Gastrocnemius medialis (tissue), 4 donors: ENCODE measurements at regions not wholly inside any gene's neighbourhood (a gene's known extent, or its start where the extent isn't known, plus 50 kb on each side); places are given as distances from the start of the nearest gene placed in this dataset.

Experiments
- ATAC-seq, 2 donors: fragments of 150-250 bp; one replicate each; pipeline ENCODE4 v1.9.1; 2016
- DNase-seq, 2 donors: peaks; one replicate each; pipeline ENCODE4 v3.0.0-alpha.2; 2019
- H3K27ac ChIP-seq, 4 donors: fragments of 200-600 bp; sonication (generic); 1 replicate in 1 of 4; 2 replicates in 3 of 4; pipeline ENCODE4 v1.5.1; 2016 to 2018; ENCODE audit warnings: mild to moderate bottlenecking in 2 of 4, moderate library complexity in 1 of 4
- H3K27me3 ChIP-seq, 3 donors: fragments of 200-600 bp; sonication (generic) in 2 of 3; 1 replicate in 1 of 3; 2 replicates in 2 of 3; pipeline versions ENCODE4 v1.5.1 to v1.6.0; 2016 to 2019; ENCODE audit warnings: mild to moderate bottlenecking in 1 of 3, moderate library complexity in 1 of 3
- H3K36me3 ChIP-seq, 2 donors: fragments of 200-600 bp; sonication (generic) in 1 of 2; one replicate each; pipeline ENCODE4 v1.5.1; 2017 to 2018
- H3K4me1 ChIP-seq, 2 donors: fragments of 200-600 bp; sonication (generic) in 1 of 2; one replicate each; pipeline ENCODE4 v1.5.1; 2016 to 2017; ENCODE audit warnings: mild to moderate bottlenecking in 2 of 2
- H3K4me3 ChIP-seq, 4 donors: fragments of 200-600 bp; sonication (generic) in 3 of 4; 1 replicate in 1 of 4; 2 replicates in 3 of 4; pipeline ENCODE4 v1.5.1; 2016 to 2019; ENCODE audit warnings: mild to moderate bottlenecking in 2 of 4
- H3K9me3 ChIP-seq, 3 donors: fragments of 200-600 bp; sonication (generic) in 2 of 3; 1 replicate in 1 of 3; 2 replicates in 2 of 3; pipeline ENCODE4 v1.5.1; 2016 to 2019
- POLR2A ChIP-seq, 2 donors: fragments of 450-650 bp; IDR thresholded peaks; one replicate each; pipeline ENCODE4 v1.6.1; 2017; ENCODE audit warnings: antibody characterized with exemption in 2 of 2, mild to moderate bottlenecking in 2 of 2, moderate library complexity in 2 of 2
- in situ Hi-C, 4 donors: fragments of 200-750 bp; cut with MboI; loops; one replicate each; pipeline versions ENCODE4 v1.15.0 to v1.8.0; 2017; ENCODE audit warnings: low sequenced_read_pairs in 4 of 4
- intact Hi-C: fragments of 100-400 bp; cut with DNase I; formaldehyde crosslinking; loops from one replicate; pipeline ENCODE4 v1.15.1; 2023; ENCODE audit warnings: low total_unique reads
- TF ChIP-seq, protein P1 (sequence below), 5 experiments: fragments of 450-650 bp in 3 of 5; fragments of 200-600 bp in 2 of 5; sonication (generic) in 2 of 5; IDR thresholded peaks in 4 of 5; conservative IDR thresholded peaks in 1 of 5; 1 replicate in 4 of 5; 2 replicates in 1 of 5; pipeline ENCODE4 v1.5.1; 2016 to 2019; ENCODE audit warnings: antibody characterized with exemption in 5 of 5, mild to moderate bottlenecking in 3 of 5, moderate library complexity in 3 of 5

GRCh38 chr6:134517868-134518267 lies 200.0 kb upstream of the SGK1 start:
- ATAC-seq, result no peak
- H3K27me3 ChIP-seq, result no peaks in the 10 kb centered on the region
- H3K36me3 ChIP-seq, result no peaks in the 10 kb centered on the region
- in situ Hi-C loops (no loop called here), intact Hi-C loops (no loop called here)
- TF ChIP-seq, protein P1, sequence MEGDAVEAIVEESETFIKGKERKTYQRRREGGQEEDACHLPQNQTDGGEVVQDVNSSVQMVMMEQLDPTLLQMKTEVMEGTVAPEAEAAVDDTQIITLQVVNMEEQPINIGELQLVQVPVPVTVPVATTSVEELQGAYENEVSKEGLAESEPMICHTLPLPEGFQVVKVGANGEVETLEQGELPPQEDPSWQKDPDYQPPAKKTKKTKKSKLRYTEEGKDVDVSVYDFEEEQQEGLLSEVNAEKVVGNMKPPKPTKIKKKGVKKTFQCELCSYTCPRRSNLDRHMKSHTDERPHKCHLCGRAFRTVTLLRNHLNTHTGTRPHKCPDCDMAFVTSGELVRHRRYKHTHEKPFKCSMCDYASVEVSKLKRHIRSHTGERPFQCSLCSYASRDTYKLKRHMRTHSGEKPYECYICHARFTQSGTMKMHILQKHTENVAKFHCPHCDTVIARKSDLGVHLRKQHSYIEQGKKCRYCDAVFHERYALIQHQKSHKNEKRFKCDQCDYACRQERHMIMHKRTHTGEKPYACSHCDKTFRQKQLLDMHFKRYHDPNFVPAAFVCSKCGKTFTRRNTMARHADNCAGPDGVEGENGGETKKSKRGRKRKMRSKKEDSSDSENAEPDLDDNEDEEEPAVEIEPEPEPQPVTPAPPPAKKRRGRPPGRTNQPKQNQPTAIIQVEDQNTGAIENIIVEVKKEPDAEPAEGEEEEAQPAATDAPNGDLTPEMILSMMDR (IDR thresholded peaks at IDR 0.05 in 4 of 5, conservative IDR thresholded peaks at IDR 0.05 in 1 of 5), result no peak
- no peak for TF ChIP-seq POLR2A (IDR thresholded peaks at IDR 0.05)
- H3K9me3 ChIP-seq, result no peaks in the 10 kb centered on the region
- H3K4me3 ChIP-seq, result no peak overlapping the region
- DNase-seq, result no peak
- peaks cover 12 to 14% of the 10 kb centered on the region in 2 donors for H3K4me1 ChIP-seq
- H3K27ac ChIP-seq, result peak overlapping the region; percentile 54 to 68 (median 60)

DNA sequence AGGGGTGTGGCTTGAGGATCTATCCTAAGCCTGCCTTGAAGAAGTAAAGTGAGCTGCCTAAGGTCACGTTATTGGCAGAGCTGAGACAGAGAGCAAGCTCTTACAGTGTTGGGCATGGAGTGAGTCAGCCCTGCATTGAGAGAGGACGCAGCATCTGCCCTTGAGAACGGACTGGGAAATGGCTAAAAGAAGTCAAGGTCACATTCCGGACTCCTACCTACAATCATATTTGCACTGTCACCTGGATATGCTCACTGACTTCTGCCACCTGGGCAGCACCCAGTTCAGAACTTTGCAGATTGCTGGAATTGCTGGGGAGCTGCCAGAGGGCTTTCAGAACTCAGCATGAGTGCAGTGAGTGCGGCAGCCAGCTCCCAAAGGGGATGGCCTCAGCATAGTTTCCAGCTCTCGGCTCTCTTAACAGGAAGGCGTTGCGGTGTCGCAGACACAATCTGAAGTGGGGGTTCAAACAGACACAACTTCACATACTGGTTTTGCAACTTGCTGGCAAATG lies 199.3 kb upstream of the SGK1 start:
- TF ChIP-seq POLR2A (IDR thresholded peaks at IDR 0.05), result no peak
- TF ChIP-seq, protein P1 (IDR thresholded peaks at IDR 0.05 in 4 of 5, conservative IDR thresholded peaks at IDR 0.05 in 1 of 5), result no peak
- peak; percentile 99 for ATAC-seq
- Histone ChIP-seq H3K36me3 (no peaks in the 10 kb centered on the region), H3K27me3 (no peaks in the 10 kb centered on the region), H3K9me3 (no peaks in the 10 kb centered on the region), H3K4me3 (peak overlapping the region in 1 of 4 donors; percentile 23), H3K4me1 (peaks cover 12 to 14% of the 10 kb centered on the region in 2 donors), H3K27ac (peak overlapping the region; percentile 54 to 68 (median 60))
- intact Hi-C loops (no loop called here), in situ Hi-C loops (no loop called here)
- DNase-seq, result peak; percentile 69 to 82

DNA sequence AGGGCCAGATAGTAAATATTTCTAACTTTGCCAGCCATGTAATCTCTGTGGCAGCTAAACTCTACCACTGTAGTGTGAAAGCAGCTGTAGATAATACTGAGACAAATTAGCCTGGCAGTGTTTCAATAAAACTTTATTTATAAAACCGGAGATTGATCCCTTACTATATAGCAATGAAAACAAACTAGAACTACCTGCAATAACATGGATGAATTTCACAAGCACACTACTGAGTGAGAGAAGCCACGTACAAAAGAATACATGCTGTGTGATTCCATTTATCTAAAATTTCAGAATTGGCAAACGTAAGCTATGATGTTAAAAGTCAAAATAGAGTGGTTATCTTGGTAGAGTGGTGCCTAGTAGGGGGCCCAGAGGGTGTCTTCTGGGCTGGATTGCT lies 198.7 kb upstream of the SGK1 start:
- in situ Hi-C loops, result no loop called here
- intact Hi-C loops, result no loop called here
- Histone ChIP-seq H3K4me1 (peaks cover 12 to 14% of the 10 kb centered on the region in 2 donors), H3K27me3 (no peaks in the 10 kb centered on the region), H3K27ac (peak overlapping the region; percentile 54 to 68 (median 60)), H3K9me3 (no peaks in the 10 kb centered on the region), H3K36me3 (no peaks in the 10 kb centered on the region), H3K4me3 (no peak overlapping the region)
- no peak for DNase-seq
- TF ChIP-seq POLR2A (IDR thresholded peaks at IDR 0.05), result no peak
- TF ChIP-seq, protein P1 (IDR thresholded peaks at IDR 0.05 in 4 of 5, conservative IDR thresholded peaks at IDR 0.05 in 1 of 5), result no peak
- peak in 1 of 2 donors; percentile 16 for ATAC-seq

DNA sequence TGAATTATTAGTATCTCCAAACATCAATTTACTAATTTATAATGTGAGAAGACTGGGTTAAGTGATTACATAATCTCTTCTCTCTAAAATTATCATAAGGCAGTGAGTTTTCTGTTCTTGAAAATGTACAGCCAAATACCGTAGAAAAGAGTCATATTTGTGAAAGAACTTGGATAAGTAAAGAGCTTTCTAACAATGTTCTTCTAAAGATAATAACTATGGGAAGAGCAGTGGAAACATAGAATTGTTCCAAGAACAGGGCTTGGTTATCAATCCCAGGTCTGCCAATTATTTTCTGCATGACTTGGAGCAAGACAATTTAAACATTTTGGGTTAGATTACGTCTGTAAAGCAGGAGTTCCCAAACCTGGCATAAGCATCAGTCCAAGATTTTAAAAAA lies 198.1 kb upstream of the SGK1 start:
- no peaks in the 10 kb centered on the region for H3K9me3 ChIP-seq
- no peak overlapping the region for H3K4me3 ChIP-seq
- no peak for TF ChIP-seq POLR2A (IDR thresholded peaks at IDR 0.05)
- TF ChIP-seq, protein P1 (IDR thresholded peaks at IDR 0.05 in 4 of 5, conservative IDR thresholded peaks at IDR 0.05 in 1 of 5), result no peak
- no peaks in the 10 kb centered on the region for H3K27me3 ChIP-seq
- ATAC-seq (no peak), DNase-seq (no peak)
- no peak overlapping the region for H3K27ac ChIP-seq
- in situ Hi-C loops (no loop called here), intact Hi-C loops (no loop called here)
- H3K36me3 ChIP-seq, result no peaks in the 10 kb centered on the region
- peaks cover 12 to 14% of the 10 kb centered on the region in 2 donors for H3K4me1 ChIP-seq

DNA sequence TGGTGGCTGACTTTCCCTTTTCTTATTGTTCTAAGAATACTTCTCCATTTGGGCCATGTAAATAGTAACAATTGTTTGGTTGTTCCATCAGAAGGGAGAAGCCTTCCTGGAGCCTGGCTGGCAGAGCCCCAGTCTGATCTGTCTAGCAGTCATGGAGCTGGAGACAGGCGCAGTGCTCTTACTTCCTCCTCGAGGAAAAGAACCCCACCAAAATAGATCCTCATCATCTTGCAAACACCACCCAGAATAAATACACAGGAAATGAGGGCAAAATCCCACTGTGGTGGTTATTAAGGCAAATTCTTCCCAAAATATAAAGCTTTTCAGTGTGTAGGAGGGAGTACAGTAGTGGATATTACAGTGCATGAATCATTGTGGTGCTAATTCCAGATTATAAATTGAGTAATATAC lies 195.1 kb upstream of the SGK1 start:
- intact Hi-C loops, result no loop called here
- Histone ChIP-seq H3K27ac (no peak overlapping the region), H3K9me3 (no peaks in the 10 kb centered on the region)

More for the DNA sequence above, 195.1 kb upstream of the SGK1 start:
- in situ Hi-C loops, result no loop called here
- peaks cover 12 to 13% of the 10 kb centered on the region in 2 donors for H3K4me1 ChIP-seq
- no peak for ATAC-seq
- TF ChIP-seq, protein P1 (IDR thresholded peaks at IDR 0.05 in 4 of 5, conservative IDR thresholded peaks at IDR 0.05 in 1 of 5), result no peak
- TF ChIP-seq POLR2A (IDR thresholded peaks at IDR 0.05), result no peak
- DNase-seq, result peak in 1 of 2 donors; percentile 27
- no peak overlapping the region for H3K4me3 ChIP-seq
- H3K36me3 ChIP-seq, result no peaks in the 10 kb centered on the region
- no peaks in the 10 kb centered on the region for H3K27me3 ChIP-seq
